ENCODE measurements at regions not wholly inside any gene's neighbourhood (a gene's known extent, or its start where the extent isn't known, plus 50 kb on each side); places are given as distances from the start of the nearest gene placed in this dataset.

- TF ChIP-seq PAX5 (IDR thresholded peaks at IDR 0.05; ENCODE audit: insufficient read depth, low read length, severe bottlenecking): no peak
- no peak for TF ChIP-seq POLR2AphosphoS5 (IDR thresholded peaks at IDR 0.05; ENCODE audit: low read depth, low read length)
- no peak for TF ChIP-seq POLR2A (IDR thresholded peaks at IDR 0.05; ENCODE audit: low read depth, low read length)
- TF ChIP-seq POU2F2 (IDR thresholded peaks at IDR 0.05; ENCODE audit: low read depth, low read length): no peak
- TF ChIP-seq TAF1 (IDR thresholded peaks at IDR 0.05; ENCODE audit: low read depth, low read length): no peak
- TF ChIP-seq SPI1 (IDR thresholded peaks at IDR 0.05; ENCODE audit: low read depth, low read length): no peak
- FAIRE-seq (no peak), DNase-seq (ENCODE audit: insufficient read length, low spot score) (no peak)
Observed at GRCh38 chr6:129967427-129967826, 51.0 kb upstream of the L3MBTL3 start.

DNA sequence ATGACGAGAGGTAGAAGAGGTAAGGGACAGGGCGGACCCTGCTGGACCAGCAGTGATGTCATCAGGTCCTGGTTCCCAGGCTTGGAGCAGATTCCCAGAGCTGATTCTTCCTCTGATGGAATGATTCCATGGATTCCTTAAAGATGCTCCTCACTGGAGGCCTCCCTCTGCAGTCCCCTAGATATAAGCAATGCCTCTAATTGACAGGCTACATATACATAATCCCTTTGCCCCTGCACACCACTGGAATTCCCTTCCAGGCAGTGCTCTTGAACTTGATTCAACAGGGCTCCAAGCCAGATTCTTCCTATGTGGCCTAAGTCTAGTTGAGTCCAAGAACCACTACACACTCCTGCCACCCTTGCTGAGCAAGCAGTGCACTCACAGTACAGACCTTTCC is 52.3 kb upstream of the L3MBTL3 start:
- FAIRE-seq: no peak
- DNase-seq (ENCODE audit: insufficient read length, low spot score): no peak
- TF ChIP-seq POLR2A (IDR thresholded peaks at IDR 0.05; ENCODE audit: low read depth, low read length) (no peak), POLR2AphosphoS5 (IDR thresholded peaks at IDR 0.05; ENCODE audit: low read depth, low read length) (no peak), POU2F2 (IDR thresholded peaks at IDR 0.05; ENCODE audit: low read depth, low read length) (no peak), SPI1 (IDR thresholded peaks at IDR 0.05; ENCODE audit: low read depth, low read length) (no peak)

GRCh38 chr6:129965096-129965495 is 53.3 kb upstream of the L3MBTL3 start:
- no peak for FAIRE-seq
- TF ChIP-seq POLR2AphosphoS5 (IDR thresholded peaks at IDR 0.05; ENCODE audit: low read depth, low read length): no peak
- no peak for TF ChIP-seq SPI1 (IDR thresholded peaks at IDR 0.05; ENCODE audit: low read depth, low read length)
- no peak for TF ChIP-seq TAF1 (IDR thresholded peaks at IDR 0.05; ENCODE audit: low read depth, low read length)
- no peak for TF ChIP-seq POLR2A (IDR thresholded peaks at IDR 0.05; ENCODE audit: low read depth, low read length)
- TF ChIP-seq PAX5 (IDR thresholded peaks at IDR 0.05; ENCODE audit: insufficient read depth, low read length, severe bottlenecking): no peak
- TF ChIP-seq POU2F2 (IDR thresholded peaks at IDR 0.05; ENCODE audit: low read depth, low read length): no peak

GRCh38 chr6:129959358-129959930 is 58.9 kb upstream of the L3MBTL3 start:
- TF ChIP-seq POLR2A (IDR thresholded peaks at IDR 0.05; ENCODE audit: low read depth, low read length) (no peak), POU2F2 (IDR thresholded peaks at IDR 0.05; ENCODE audit: low read depth, low read length) (no peak)
- DNase-seq (ENCODE audit: insufficient read length, low spot score) (no peak), FAIRE-seq (no peak)

More at GRCh38 chr6:129965096-129965495, 53.3 kb upstream of the L3MBTL3 start:
- DNase-seq (ENCODE audit: insufficient read length, low spot score): no peak

DNA sequence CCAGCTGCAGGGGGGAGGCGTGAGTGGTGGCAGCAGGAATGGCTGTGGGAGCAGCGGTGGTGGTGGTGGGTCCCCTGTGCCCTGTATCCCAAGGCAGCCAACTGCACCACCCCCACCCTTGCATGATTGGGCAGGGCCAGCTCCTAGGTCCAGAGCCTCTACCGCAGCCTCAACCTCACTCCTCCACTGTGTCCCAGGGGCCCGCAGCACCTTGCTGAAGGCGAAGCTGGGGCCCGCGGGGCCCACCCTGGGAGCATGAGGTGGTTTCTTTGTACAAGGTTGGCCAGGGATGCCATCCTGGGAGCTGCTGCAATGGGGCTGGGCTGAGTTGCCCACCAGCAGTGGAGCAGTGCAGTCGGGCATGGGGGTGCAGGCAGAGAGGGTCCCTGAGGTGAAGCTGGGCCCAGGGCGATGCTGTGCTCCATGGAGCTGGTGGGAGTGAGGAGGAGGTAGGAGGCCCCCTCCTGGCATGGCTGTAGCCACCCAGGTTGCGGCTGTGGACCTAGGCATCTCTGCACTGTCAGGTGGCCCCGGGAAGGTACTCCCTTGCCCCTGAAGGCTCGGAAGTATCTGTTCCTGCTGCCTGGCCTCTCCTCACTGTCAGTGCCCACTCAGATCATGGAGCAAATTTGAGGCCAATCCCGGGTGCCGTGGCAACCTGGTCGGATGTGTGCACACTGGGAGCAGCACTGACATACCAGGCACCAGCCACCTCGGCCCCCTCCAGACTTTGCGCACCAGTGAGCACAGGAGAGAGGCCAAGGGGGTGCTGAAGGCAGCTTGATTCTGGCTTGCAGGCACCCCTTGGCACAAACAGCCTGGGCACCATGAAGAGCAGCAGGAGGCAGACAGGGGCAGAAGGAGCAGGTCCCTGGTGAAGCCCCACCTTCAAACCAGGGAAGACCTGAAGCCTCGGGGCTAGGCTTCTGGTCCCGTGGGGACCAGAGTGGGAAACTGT is 60.2 kb upstream of the L3MBTL3 start:
- TF ChIP-seq PAX5 (IDR thresholded peaks at IDR 0.05; ENCODE audit: insufficient read depth, low read length, severe bottlenecking) (no peak), POLR2AphosphoS5 (IDR thresholded peaks at IDR 0.05; ENCODE audit: low read depth, low read length) (no peak), SPI1 (IDR thresholded peaks at IDR 0.05; ENCODE audit: low read depth, low read length) (no peak), TAF1 (IDR thresholded peaks at IDR 0.05; ENCODE audit: low read depth, low read length) (no peak), POLR2A (IDR thresholded peaks at IDR 0.05; ENCODE audit: low read depth, low read length) (no peak), POU2F2 (IDR thresholded peaks at IDR 0.05; ENCODE audit: low read depth, low read length) (no peak)
- DNase-seq (ENCODE audit: insufficient read length, low spot score): no peak
- no peak for FAIRE-seq

DNA sequence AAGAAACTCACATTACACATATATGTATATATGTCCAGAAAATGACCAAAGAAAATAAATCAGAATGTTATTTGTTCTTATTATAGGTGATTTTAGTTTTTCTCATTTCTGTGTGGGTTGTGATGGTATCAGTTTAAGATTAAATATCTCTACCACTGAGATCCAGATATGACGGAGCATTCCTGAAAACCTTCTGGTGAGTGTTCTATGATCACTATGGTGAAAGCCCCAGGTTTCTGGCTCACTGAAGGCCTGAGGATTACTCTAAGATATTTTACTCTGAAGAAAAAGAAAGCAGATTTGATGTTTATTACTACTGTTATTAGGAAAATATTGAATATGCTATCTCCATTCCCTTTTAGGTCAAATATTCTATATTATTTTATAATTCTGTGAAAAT is 62.8 kb upstream of the L3MBTL3 start:
- DNase-seq (ENCODE audit: insufficient read length, low spot score) (no peak), FAIRE-seq (no peak)
- no peak for TF ChIP-seq POU2F2 (IDR thresholded peaks at IDR 0.05; ENCODE audit: low read depth, low read length)
- no peak for TF ChIP-seq POLR2A (IDR thresholded peaks at IDR 0.05; ENCODE audit: low read depth, low read length)
- no peak for TF ChIP-seq SPI1 (IDR thresholded peaks at IDR 0.05; ENCODE audit: low read depth, low read length)
- TF ChIP-seq TAF1 (IDR thresholded peaks at IDR 0.05; ENCODE audit: low read depth, low read length): no peak
- no peak for TF ChIP-seq PAX5 (IDR thresholded peaks at IDR 0.05; ENCODE audit: insufficient read depth, low read length, severe bottlenecking)
- TF ChIP-seq POLR2AphosphoS5 (IDR thresholded peaks at IDR 0.05; ENCODE audit: low read depth, low read length): no peak

DNA sequence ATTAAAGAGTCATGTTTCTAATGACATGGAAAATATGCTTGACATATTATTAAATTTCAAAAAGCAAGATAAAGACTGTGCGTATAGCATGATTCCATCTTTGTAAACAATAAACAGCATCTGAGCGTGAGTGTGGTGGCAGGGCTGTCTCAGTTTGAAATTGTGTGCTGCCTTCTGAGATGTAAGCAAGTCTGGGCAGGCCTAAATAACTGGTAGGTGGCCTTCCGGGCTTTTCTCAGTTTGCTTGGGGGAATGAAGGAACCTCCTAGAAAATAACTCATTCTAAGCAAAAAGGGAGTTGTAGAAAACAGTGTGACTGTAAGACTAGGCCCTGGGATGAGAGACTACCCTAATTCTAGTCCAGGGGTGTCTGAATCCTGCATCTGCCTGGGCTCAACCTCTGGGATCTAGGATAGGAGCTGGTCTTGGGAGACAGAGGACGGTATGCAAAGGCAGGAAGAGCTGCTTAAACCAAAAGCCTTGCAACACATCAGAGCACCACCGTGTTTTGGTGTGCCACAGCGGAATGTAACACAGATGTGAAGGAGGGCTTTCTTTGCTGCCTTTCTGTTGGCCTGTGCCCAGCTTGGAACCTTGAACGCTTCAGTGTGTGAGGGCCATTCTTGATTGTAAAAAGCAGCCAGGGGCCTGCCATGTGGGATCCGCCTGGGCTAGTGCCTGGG is 63.5 kb upstream of the L3MBTL3 start:
- no peak for TF ChIP-seq SPI1 (IDR thresholded peaks at IDR 0.05; ENCODE audit: low read depth, low read length)
- no peak for TF ChIP-seq POLR2A (IDR thresholded peaks at IDR 0.05; ENCODE audit: low read depth, low read length)
- no peak for TF ChIP-seq PAX5 (IDR thresholded peaks at IDR 0.05; ENCODE audit: insufficient read depth, low read length, severe bottlenecking)
- TF ChIP-seq POLR2AphosphoS5 (IDR thresholded peaks at IDR 0.05; ENCODE audit: low read depth, low read length): no peak
- no peak for TF ChIP-seq POU2F2 (IDR thresholded peaks at IDR 0.05; ENCODE audit: low read depth, low read length)
- TF ChIP-seq TAF1 (IDR thresholded peaks at IDR 0.05; ENCODE audit: low read depth, low read length): no peak
- DNase-seq (ENCODE audit: insufficient read length, low spot score) (no peak), FAIRE-seq (no peak)

DNA sequence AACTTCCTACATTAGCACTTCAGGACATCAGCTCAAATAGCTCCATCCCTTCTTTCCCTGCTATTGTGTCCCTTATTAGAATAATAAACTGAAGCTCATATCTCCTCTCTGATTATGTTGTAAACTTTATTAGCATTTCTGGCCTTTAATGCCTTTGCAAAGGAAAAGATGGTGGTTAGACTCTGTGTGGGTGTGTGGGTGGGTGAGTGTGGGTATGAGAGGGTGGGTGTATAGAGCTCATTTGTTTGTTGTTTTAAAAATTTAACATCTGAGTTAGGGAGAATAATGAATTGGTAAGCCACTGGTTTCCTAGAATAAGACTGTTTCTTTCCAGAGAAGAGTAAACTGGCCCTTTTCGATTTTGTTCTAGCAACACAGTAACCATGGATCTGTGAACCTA is 70.6 kb upstream of the L3MBTL3 start:
- TF ChIP-seq TAF1 (IDR thresholded peaks at IDR 0.05; ENCODE audit: low read depth, low read length) (no peak), POLR2A (IDR thresholded peaks at IDR 0.05; ENCODE audit: low read depth, low read length) (no peak)
- no peak for DNase-seq (ENCODE audit: insufficient read length, low spot score)
- FAIRE-seq: no peak

- no peak for DNase-seq (ENCODE audit: insufficient read length, low spot score)
- no peak for TF ChIP-seq PAX5 (IDR thresholded peaks at IDR 0.05; ENCODE audit: insufficient read depth, low read length, severe bottlenecking)
- TF ChIP-seq POLR2A (IDR thresholded peaks at IDR 0.05; ENCODE audit: low read depth, low read length): no peak
- no peak for TF ChIP-seq TAF1 (IDR thresholded peaks at IDR 0.05; ENCODE audit: low read depth, low read length)
- no peak for TF ChIP-seq POU2F2 (IDR thresholded peaks at IDR 0.05; ENCODE audit: low read depth, low read length)
- TF ChIP-seq SPI1 (IDR thresholded peaks at IDR 0.05; ENCODE audit: low read depth, low read length): no peak
- no peak for TF ChIP-seq POLR2AphosphoS5 (IDR thresholded peaks at IDR 0.05; ENCODE audit: low read depth, low read length)
- FAIRE-seq: no peak
Observed at GRCh38 chr6:129946439-129947140, 71.8 kb upstream of the L3MBTL3 start.
